GM19468 (cell line): ENCODE measurements at regions not wholly inside any gene's neighbourhood (a gene's known extent, or its start where the extent isn't known, plus 50 kb on each side); places are given as distances from the start of the nearest gene placed in this dataset.

ENCODE experiments used
- ATAC-seq: cut with Tn5 transposase; IDR thresholded peaks from one replicate; pipeline ENCODE4 v1.9.1; 2021; ENCODE audit warnings: mild to moderate bottlenecking, moderate library complexity, moderate number of reproducible peaks; ENCODE audit not compliant: unreplicated experiment; ENCODE audit errors: extremely low read depth

DNA sequence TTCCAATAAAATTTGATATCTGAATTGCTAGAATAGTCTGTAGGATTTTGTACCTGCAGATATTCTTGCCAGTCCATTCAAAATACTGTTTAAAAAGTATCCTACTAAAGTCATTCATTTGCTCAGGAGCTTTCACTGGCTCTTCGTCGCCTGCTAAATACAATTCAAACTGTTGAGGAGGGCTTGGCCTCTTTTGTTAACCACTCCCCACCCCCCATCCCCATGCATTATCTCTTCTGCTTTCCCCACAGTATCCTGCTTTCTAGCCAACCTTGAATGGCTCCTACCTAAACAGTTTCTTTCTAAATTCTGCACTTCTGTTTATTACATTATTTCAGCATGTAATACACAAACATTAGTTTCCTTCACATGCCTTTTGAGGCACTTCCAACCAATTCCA lies 230.8 kb downstream of the CPE start:
- ATAC-seq, result no peak

DNA sequence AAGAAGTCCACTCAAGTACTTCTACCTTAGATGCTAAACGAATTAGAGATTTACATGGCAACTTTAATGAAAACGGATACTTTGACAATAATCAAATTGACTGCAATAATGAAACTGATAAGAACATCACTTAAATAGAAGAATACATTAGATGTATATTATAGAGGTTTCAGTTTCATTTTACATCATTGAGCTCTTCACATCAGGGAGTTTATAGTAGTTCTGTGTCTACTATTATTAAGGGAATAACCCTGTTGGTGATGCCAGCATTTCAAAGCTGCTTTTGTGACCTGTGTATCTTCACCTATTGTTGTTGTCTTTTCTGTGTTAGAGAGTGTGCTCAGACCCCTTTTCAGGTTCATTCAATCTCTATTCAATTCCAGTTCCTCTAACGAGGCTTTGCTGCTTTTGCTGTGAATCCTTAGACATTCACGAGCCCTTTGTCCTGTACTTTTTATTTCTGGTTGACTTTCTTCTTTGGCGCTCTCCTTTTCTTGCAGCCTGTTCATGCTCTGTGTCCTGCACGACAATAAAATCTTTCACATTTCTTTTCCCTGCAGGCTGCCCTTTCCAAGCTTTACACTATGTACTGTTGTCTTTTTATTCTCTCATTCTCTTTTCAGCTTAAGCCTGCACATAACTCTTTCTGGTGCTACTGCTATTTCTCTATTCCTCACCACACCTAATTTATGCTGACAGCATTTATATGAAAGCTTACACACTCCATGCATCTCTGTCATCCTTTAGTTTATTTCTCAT lies 232.1 kb downstream of the CPE start:
- ATAC-seq, result no peak

DNA sequence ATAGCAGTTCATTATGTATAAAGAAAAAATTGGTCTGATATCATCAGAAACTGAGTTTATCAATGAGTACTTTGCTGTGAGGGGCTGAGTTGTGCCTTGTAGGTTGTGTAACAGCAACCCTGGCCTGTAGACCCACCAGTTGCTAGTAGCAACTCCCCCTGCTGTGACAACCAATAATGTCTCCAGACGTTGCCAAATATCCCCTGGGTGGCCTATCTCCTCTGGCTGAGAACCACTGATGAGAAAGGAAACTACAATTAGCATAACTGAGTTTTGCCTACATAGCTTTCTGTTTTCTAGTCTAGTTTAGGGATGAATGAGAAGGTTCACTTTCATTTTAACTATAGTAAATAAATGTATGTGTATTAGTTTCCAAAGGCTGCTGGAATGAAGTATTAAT lies 234.1 kb downstream of the CPE start:
- peak; percentile 77 for ATAC-seq

- no peak for ATAC-seq
Observed at GRCh38 chr4:165613581-165613980, 234.8 kb downstream of the CPE start.

GRCh38 chr4:165620913-165621312 lies 242.1 kb downstream of the CPE start:
- no peak for ATAC-seq

DNA sequence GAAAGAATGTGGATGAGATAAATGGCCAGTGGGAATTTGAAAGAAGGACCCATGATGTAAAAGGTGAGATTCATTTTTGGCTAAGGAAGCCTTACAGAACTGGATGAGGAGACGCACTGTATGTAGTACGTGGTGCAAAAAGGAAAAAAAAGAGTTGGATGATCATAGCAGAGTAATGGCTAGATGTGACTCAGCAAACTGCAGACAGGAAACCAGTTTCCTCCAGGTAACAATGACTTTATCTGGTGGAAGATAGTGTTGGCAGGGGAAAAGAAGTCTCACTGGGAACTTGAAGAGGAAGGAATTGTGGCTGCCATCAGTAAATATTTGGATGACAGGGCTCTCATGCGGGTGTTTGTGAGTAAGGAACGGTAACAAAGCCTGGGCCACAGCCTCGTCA lies 243.2 kb downstream of the CPE start:
- ATAC-seq, result no peak

DNA sequence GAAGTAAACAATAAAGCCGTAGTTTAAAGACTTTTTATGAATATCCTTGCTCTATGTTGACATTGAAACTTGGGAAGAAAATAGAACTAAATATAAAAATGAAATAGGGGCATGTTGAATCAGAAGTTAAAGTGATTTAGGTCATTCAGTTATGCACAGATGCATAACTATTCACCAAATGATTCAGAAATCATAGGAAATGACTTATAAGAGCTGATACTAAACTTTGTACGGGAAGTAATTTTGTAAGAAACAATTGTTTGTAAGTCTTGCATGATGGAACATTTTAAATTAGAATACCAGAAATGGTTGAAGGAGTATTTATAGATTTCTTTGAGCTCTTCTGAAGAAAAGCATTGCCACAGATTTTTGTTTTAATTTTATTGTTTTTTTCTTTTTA lies 246.5 kb downstream of the CPE start:
- ATAC-seq, result no peak

- no peak for ATAC-seq
Observed at GRCh38 chr4:165626316-165626715, 246.7 kb upstream of the TLL1 start.

DNA sequence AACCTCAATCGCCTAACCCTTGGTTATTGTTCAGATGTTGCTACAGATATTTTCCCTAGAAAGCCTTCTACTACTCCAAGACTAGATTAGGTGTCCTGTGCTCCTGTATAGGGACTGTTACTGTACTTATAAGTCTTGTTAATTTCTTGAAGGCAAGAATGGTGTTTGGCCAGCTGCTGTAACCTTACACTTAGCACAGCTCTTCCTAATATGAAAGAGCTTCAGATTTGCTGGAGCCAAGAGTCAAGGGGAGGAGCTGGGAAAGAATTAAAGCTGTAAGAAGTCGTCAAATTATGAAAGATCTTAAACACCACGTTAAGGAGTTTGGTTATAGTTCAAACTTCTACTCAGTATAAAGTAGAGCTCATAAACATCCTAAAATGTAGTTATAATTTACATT lies 245.9 kb upstream of the TLL1 start:
- ATAC-seq, result no peak

GRCh38 chr4:165627548-165627947 lies 245.5 kb upstream of the TLL1 start:
- ATAC-seq, result no peak

- no peak for ATAC-seq
Observed at GRCh38 chr4:165628572-165628971, 244.5 kb upstream of the TLL1 start.

DNA sequence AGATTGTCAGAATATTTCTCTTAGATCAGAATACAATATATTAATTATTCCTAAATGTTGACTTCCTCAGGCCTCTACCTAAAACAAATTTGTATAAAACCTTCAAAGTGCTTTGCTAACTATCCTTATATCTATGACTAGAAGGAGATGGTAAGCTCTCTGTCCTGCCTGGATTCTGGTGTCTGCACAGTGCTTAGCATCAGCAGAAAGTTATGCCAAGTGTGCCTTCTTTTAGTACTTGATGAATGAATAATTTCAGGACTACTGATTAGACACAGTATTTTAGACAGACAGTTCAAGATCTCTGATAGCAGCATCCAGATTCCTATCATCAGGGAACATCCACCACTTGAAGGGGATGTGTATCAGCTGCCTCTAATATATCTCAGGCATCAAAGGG lies 242.4 kb upstream of the TLL1 start:
- ATAC-seq, result no peak

GRCh38 chr4:165631208-165631894 lies 241.7 kb upstream of the TLL1 start:
- ATAC-seq, result no peak

GRCh38 chr4:165631912-165632311 lies 241.1 kb upstream of the TLL1 start:
- ATAC-seq, result no peak

DNA sequence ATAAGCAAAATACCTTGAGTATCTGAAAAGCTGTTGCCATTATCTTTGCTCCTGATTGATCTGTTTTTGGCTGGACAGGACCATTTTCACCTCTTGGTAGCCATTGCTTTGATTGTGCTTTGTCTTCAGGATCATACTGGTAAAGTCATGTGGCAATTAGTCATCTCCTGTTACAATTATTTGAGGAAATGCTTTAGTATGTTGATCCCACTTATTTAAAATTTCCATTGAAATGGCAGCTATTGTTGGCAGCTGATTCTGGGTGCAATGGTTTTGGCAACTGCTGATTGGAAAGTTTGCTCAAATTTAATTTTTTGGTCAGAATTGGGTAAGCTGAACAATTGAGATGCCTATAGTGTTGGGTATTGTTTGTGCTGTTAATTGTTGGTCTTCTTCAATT lies 238.3 kb upstream of the TLL1 start:
- ATAC-seq, result no peak

DNA sequence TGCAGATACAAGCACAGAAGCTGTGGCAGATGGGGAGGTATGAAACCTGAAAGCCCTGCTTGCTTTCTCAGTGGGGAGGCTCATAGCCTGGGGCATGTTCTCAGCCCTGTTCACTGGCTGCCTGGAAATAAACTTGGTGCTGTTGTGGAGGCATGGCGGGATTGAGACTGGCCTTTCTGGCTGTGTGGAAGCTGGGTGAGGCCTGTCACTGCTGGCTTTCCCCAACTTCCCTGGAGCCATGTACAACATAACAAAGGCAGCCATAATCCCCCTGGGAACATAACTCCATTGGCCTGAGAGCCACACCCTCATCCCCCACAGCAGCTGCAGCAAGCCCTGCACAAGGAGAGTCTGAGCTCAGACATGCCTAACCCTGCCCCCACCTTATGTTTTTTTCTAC lies 237.7 kb upstream of the TLL1 start:
- no peak for ATAC-seq

DNA sequence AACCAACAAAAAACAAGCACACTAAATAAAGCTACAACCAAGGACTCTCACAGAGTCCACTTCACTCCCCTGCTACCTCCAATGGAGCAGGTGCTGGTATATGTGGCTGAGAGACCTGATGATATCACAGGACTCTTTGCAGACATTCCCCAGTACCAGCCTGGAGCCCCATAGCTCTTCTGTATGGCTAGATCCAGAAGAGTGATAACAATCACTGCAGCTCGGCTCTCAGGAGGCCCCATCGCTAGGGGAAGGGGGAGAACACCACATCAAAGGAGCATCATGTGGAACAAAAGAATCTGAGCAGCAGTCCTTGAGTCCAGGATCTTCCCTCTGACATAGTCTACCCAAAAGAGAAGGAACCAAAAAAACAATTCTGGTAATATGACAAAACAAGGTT lies 237.1 kb upstream of the TLL1 start:
- ATAC-seq, result no peak

- no peak for ATAC-seq
Observed at GRCh38 chr4:165651901-165652300, 221.1 kb upstream of the TLL1 start.

DNA sequence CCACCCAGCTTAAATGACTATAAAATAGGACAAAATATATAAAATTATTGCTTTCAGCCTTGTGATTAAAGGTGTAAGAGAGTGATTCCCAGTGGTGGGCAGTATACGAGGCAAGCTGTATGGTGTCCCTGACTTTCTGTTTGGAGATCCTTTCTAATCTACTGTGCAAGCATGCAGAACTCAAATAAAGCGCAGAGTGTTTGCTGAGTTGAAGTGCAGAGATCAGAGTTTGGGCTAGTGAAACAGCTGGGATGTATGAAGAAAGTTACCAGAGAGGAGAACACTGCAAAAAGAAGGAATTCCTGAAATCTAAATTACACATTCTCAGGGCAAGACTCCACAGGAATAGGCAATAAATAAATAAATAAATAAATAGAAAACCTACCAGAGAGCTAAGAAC lies 218.5 kb upstream of the TLL1 start:
- no peak for ATAC-seq

- no peak for ATAC-seq
Observed at GRCh38 chr4:165656399-165656798, 216.6 kb upstream of the TLL1 start.

DNA sequence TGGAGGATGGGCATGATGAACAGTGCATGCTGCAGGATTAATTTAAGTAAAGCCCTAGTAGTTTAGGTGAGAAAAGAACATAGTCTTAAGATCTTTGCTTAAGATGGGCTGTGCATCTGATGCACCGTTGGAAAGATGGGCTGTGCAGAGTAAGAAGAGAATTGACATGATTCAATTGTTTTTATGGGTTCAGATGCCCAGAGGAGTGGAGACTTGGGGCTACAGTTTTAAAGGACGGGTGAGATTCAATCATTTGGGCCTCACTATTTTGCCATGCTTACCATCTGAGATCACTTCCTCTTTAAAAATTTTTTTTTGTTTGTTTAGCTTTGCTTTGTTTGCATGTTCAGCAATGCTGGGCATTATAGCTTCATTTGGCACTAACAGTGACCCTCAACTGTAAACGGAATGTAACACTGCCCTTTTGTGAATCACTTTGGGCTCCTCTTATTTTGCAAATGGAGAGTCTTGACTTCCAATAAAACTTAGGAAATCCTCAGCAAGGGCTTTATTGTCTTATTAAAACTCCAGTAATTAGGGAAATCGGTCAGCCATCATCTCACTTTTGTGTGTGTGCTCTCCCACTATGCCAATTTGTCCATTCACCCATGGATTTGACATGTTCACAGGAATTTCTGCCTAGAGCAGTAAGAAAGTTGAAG lies 216.1 kb upstream of the TLL1 start:
- ATAC-seq, result no peak
